MM.1S (cell line): ENCODE measurements at regions not wholly inside any gene's neighbourhood (a gene's known extent, or its start where the extent isn't known, plus 50 kb on each side); places are given as distances from the start of the nearest gene placed in this dataset.

Source experiments
- DNase-seq: peaks from one replicate; pipeline ENCODE4 v3.0.0-alpha.2; 2015
- H2AFZ ChIP-seq: fragments of 300-600 bp; sonication (generic); 2 replicates; pipeline ENCODE4 v1.6.0; 2016; ENCODE audit warnings: antibody characterized with exemption, low read length
- H3F3A ChIP-seq: fragments of 300-600 bp; sonication (generic); 2 replicates; pipeline ENCODE4 v1.6.1; 2016; ENCODE audit warnings: mild to moderate bottlenecking, antibody characterized with exemption, low read length, moderate library complexity, mixed read lengths; ENCODE audit not compliant: insufficient read depth
- H3K27ac ChIP-seq: fragments of 300-600 bp; sonication (generic); 2 replicates; pipeline ENCODE4 v1.5.1; 2016; ENCODE audit warnings: mild to moderate bottlenecking, low read length
- H3K27me3 ChIP-seq: fragments of 300-600 bp; sonication (generic); replicated peaks from 2 replicates; pipeline ENCODE4 v1.6.0; 2016; ENCODE audit warnings: low read length; ENCODE audit not compliant: insufficient read depth
- H3K36me3 ChIP-seq: fragments of 300-600 bp; sonication (generic); replicated peaks from 2 replicates; pipeline ENCODE4 v1.6.1; 2016; ENCODE audit warnings: mild to moderate bottlenecking, low read length, mixed read lengths; ENCODE audit not compliant: insufficient read depth
- H3K4me1 ChIP-seq: fragments of 300-600 bp; sonication (generic); 2 replicates; pipeline ENCODE4 v1.6.1; 2016; ENCODE audit warnings: low read length, mixed read lengths
- H3K4me2 ChIP-seq: fragments of 300-600 bp; sonication (generic); 2 replicates; pipeline ENCODE4 v1.6.0; 2016; ENCODE audit warnings: low read depth, low read length
- H3K4me3 ChIP-seq: fragments of 300-600 bp; sonication (generic); 2 replicates; pipeline ENCODE4 v1.5.1; 2016; ENCODE audit warnings: low read length, mixed read lengths
- H3K79me2 ChIP-seq: fragments of 300-600 bp; sonication (generic); 2 replicates; pipeline ENCODE4 v1.6.1; 2016; ENCODE audit warnings: mixed run types, low read length, mixed read lengths
- H3K9ac ChIP-seq: fragments of 300-600 bp; sonication (generic); 2 replicates; pipeline ENCODE4 v1.6.1; 2016; ENCODE audit warnings: low read length, mixed read lengths
- H3K9me2 ChIP-seq: fragments of 300-600 bp; sonication (generic); replicated peaks from 2 replicates; pipeline ENCODE4 v1.6.1; 2016; ENCODE audit warnings: mild to moderate bottlenecking, low read length, mixed read lengths; ENCODE audit not compliant: insufficient read depth
- H3K9me3 ChIP-seq: fragments of 300-600 bp; sonication (generic); replicated peaks from 2 replicates; pipeline ENCODE4 v1.6.1; 2016; ENCODE audit warnings: mild to moderate bottlenecking, low read length, mixed read lengths; ENCODE audit not compliant: insufficient read depth
- H4K20me1 ChIP-seq: fragments of 300-600 bp; sonication (generic); 2 replicates; pipeline ENCODE4 v1.6.1; 2016; ENCODE audit warnings: mild to moderate bottlenecking, low read length, moderate library complexity, mixed read lengths; ENCODE audit not compliant: insufficient read depth
- CTCF ChIP-seq: fragments of 300-600 bp; sonication (generic); IDR thresholded peaks from 2 replicates; pipeline ENCODE4 v1.5.1; 2016; ENCODE audit warnings: antibody characterized with exemption, low read length, mixed read lengths
- EZH2 ChIP-seq: fragments of 300-600 bp; sonication (generic); optimal IDR thresholded peaks from 2 replicates; pipeline ENCODE3; 2017; ENCODE audit warnings: low read depth, mild to moderate bottlenecking, antibody characterized with exemption, low read length, mixed read lengths
- EZH2phosphoT487 ChIP-seq: fragments of 300-600 bp; sonication (generic); IDR thresholded peaks from 2 replicates; pipeline ENCODE4 v1.6.1; 2018; ENCODE audit warnings: antibody characterized with exemption, low read length

GRCh38 chr4:173652283-173652931 lies 122.4 kb upstream of the HAND2 start:
- no peak for DNase-seq
- H3K4me3 ChIP-seq: no peak overlapping the region
- H3K4me2 ChIP-seq: no peak overlapping the region
- H3K9me3 ChIP-seq: no peaks in the 10 kb centered on the region
- no peaks in the 10 kb centered on the region for H3F3A ChIP-seq
- no peaks in the 10 kb centered on the region for H3K9me2 ChIP-seq
- H3K27ac ChIP-seq: no peak overlapping the region
- H3K9ac ChIP-seq: no peak overlapping the region
- H4K20me1 ChIP-seq: no peaks in the 10 kb centered on the region
- H3K36me3 ChIP-seq: no peaks in the 10 kb centered on the region
- no peaks in the 10 kb centered on the region for H3K27me3 ChIP-seq
- TF ChIP-seq EZH2phosphoT487: no peak
- TF ChIP-seq EZH2: no peak
- no peak for TF ChIP-seq CTCF
- no peaks in the 10 kb centered on the region for H3K79me2 ChIP-seq
- no peaks in the 10 kb centered on the region for H3K4me1 ChIP-seq
- no peak overlapping the region for H2AFZ ChIP-seq

GRCh38 chr4:173651651-173652282 lies 121.7 kb upstream of the HAND2 start:
- H3K27me3 ChIP-seq: no peaks in the 10 kb centered on the region
- no peaks in the 10 kb centered on the region for H3K79me2 ChIP-seq
- no peaks in the 10 kb centered on the region for H3K9me3 ChIP-seq
- no peak overlapping the region for H3K9ac ChIP-seq
- no peaks in the 10 kb centered on the region for H3K4me1 ChIP-seq
- no peak overlapping the region for H3K4me2 ChIP-seq
- no peak overlapping the region for H3K27ac ChIP-seq
- no peak overlapping the region for H3K4me3 ChIP-seq
- TF ChIP-seq CTCF (no peak), EZH2 (no peak), EZH2phosphoT487 (no peak)
- H2AFZ ChIP-seq: no peak overlapping the region
- H3K36me3 ChIP-seq: no peaks in the 10 kb centered on the region
- H3F3A ChIP-seq: no peaks in the 10 kb centered on the region
- H4K20me1 ChIP-seq: no peaks in the 10 kb centered on the region
- DNase-seq: no peak
- no peaks in the 10 kb centered on the region for H3K9me2 ChIP-seq

- Histone ChIP-seq H3K27me3 (no peaks in the 10 kb centered on the region), H3K4me3 (no peak overlapping the region), H3K36me3 (no peaks in the 10 kb centered on the region), H3K4me2 (no peak overlapping the region), H2AFZ (no peak overlapping the region), H3K9me2 (no peaks in the 10 kb centered on the region), H3K27ac (no peak overlapping the region), H3K79me2 (no peaks in the 10 kb centered on the region), H3K9ac (no peak overlapping the region), H3K9me3 (no peaks in the 10 kb centered on the region), H3F3A (no peaks in the 10 kb centered on the region), H4K20me1 (no peaks in the 10 kb centered on the region), H3K4me1 (no peaks in the 10 kb centered on the region)
- TF ChIP-seq CTCF (no peak), EZH2 (no peak), EZH2phosphoT487 (no peak)
- DNase-seq: no peak
These were observed 117.9 kb upstream of the HAND2 start for GRCh38 chr4:173647902-173648301.
